Mammary epithelial cell (primary cell): ENCODE measurements at regions not wholly inside any gene's neighbourhood (a gene's known extent, or its start where the extent isn't known, plus 50 kb on each side); places are given as distances from the start of the nearest gene placed in this dataset.

Experiments
- CTCF ChIP-seq, 2 donors: IDR thresholded peaks in 1 of 2; conservative IDR thresholded peaks in 1 of 2; 2 replicates each; pipeline ENCODE4 v1.5.1; 2011 to 2012; ENCODE audit warnings: inconsistent platforms in 2 of 2, low read length in 2 of 2, mild to moderate bottlenecking in 2 of 2, control low read depth in 1 of 2, low read depth in 1 of 2; ENCODE audit not compliant: insufficient read depth in 1 of 2; ENCODE audit errors: extremely low read depth in 1 of 2
- EZH2 ChIP-seq: IDR thresholded peaks from 2 replicates; pipeline ENCODE4 v1.6.1; 2012; ENCODE audit warnings: low read length, inconsistent platforms, borderline replicate concordance

- TF ChIP-seq CTCF (conservative IDR thresholded peaks at IDR 0.05 in 1 of 2, IDR thresholded peaks at IDR 0.05 in 1 of 2; ENCODE audit: extremely low read depth in 1 of 2, insufficient read depth in 1 of 2, low read depth in 1 of 2, low read length in 2 of 2) (no peak), EZH2 (no peak)
Measured at GRCh38 chr6:71047417-71047816, 90.6 kb upstream of the B3GAT2 start.
